Activated CD4-positive, alpha-beta T cell treated with anti-CD3 and anti-CD28 coated beads, Interleukin-2, amount 10 ng/mL, durations not matched to agents 7 days and 5 days (primary cell): ENCODE measurements at regions not wholly inside any gene's neighbourhood (a gene's known extent, or its start where the extent isn't known, plus 50 kb on each side); places are given as distances from the start of the nearest gene placed in this dataset.

Experiments
- CTCF ChIA-PET: fragments of 350-600 bp; sonication (Branson Sonifier 250); formaldehyde crosslinking; loops from one replicate; lab custom pipeline; 2021; ENCODE audit warnings: antibody characterized with exemption; lab: Charles Lee
- POLR2A ChIA-PET: fragments of 350-600 bp; sonication (Branson Sonifier 250); formaldehyde crosslinking; loops from one replicate; lab custom pipeline; 2021; ENCODE audit warnings: antibody characterized with exemption; lab: Charles Lee
- DNase-seq: peaks from one replicate; pipeline ENCODE4 v3.0.0-alpha.2; 2020
- H3K27ac Mint-ChIP-seq: one replicate; pipeline ENCODE4 v1.8.0; 2021; ENCODE audit warnings: mild to moderate bottlenecking, moderate library complexity, mixed read lengths
- H3K27me3 Mint-ChIP-seq: one replicate; pipeline ENCODE4 v1.8.0; 2021; ENCODE audit warnings: mixed read lengths
- H3K36me3 Mint-ChIP-seq: one replicate; pipeline ENCODE4 v1.8.0; 2021; ENCODE audit warnings: low read depth, mixed read lengths
- H3K4me1 Mint-ChIP-seq: one replicate; pipeline ENCODE4 v1.8.0; 2021; ENCODE audit warnings: mixed read lengths
- H3K4me3 Mint-ChIP-seq: one replicate; pipeline ENCODE4 v1.8.0; 2021; ENCODE audit warnings: mild to moderate bottlenecking, moderate library complexity, mixed read lengths
- H3K9me3 Mint-ChIP-seq: one replicate; pipeline ENCODE4 v1.8.0; 2021; ENCODE audit warnings: mixed read lengths

- ChIA-PET POLR2A (no interaction called here), CTCF (interaction anchor here (0.7 kb wide), 1 partner anchor 21 kb away, joined by 3 read pairs; no protein-coding TSS in a partner anchor)
- DNase-seq, result no peak
Measured at GRCh38 chr9:134242706-134243105, 78.3 kb upstream of the RNU6ATAC start.

GRCh38 chr9:134243778-134244467 is 79.6 kb upstream of the RNU6ATAC start:
- ChIA-PET POLR2A (no interaction called here), CTCF (interaction anchor here (0.6 kb wide), 1 partner anchor 1202 kb away, joined by 3 read pairs; no protein-coding TSS in a partner anchor)
- H3K36me3 Mint-ChIP-seq, result no peaks in the 10 kb centered on the region
- DNase-seq, result no peak
- H3K27me3 Mint-ChIP-seq, result peaks cover 11% of the 10 kb centered on the region
- peaks cover 4% of the 10 kb centered on the region for H3K4me1 Mint-ChIP-seq
- H3K9me3 Mint-ChIP-seq, result peaks cover 10% of the 10 kb centered on the region
- no peak overlapping the region for H3K27ac Mint-ChIP-seq
- no peak overlapping the region for H3K4me3 Mint-ChIP-seq

More at GRCh38 chr9:134242706-134243105, 78.3 kb upstream of the RNU6ATAC start:
- Mint-ChIP-seq H3K9me3 (peaks cover 4% of the 10 kb centered on the region), H3K27me3 (peaks cover 11% of the 10 kb centered on the region), H3K36me3 (no peaks in the 10 kb centered on the region), H3K4me1 (peaks cover 4% of the 10 kb centered on the region), H3K27ac (no peak overlapping the region), H3K4me3 (no peak overlapping the region)

- DNase-seq, result no peak
- H3K4me1 Mint-ChIP-seq, result peaks cover 4% of the 10 kb centered on the region
- H3K27me3 Mint-ChIP-seq, result peaks cover 11% of the 10 kb centered on the region
- peaks cover 14% of the 10 kb centered on the region for H3K9me3 Mint-ChIP-seq
- ChIA-PET CTCF (interaction anchor here (1.1 kb wide), 1 partner anchor 16 kb away, joined by 3 read pairs; no protein-coding TSS in a partner anchor), POLR2A (no interaction called here)
- H3K27ac Mint-ChIP-seq, result no peak overlapping the region
- no peaks in the 10 kb centered on the region for H3K36me3 Mint-ChIP-seq
- no peak overlapping the region for H3K4me3 Mint-ChIP-seq
Measured at GRCh38 chr9:134245179-134245578, 80.8 kb upstream of the RNU6ATAC start.

GRCh38 chr9:134247918-134248631 is 78.2 kb upstream of the RXRA start:
- Mint-ChIP-seq H3K4me3 (no peak overlapping the region), H3K36me3 (no peaks in the 10 kb centered on the region), H3K4me1 (peaks cover 4% of the 10 kb centered on the region), H3K9me3 (peaks cover 14% of the 10 kb centered on the region), H3K27me3 (peaks cover 11% of the 10 kb centered on the region), H3K27ac (no peak overlapping the region)
- no peak for DNase-seq
- ChIA-PET POLR2A (no interaction called here), CTCF (no interaction called here)

GRCh38 chr9:134251296-134252069 is 74.8 kb upstream of the RXRA start:
- CTCF ChIA-PET, result no interaction called here
- no peaks in the 10 kb centered on the region for H3K27me3 Mint-ChIP-seq
- H3K36me3 Mint-ChIP-seq, result no peaks in the 10 kb centered on the region
- no peak overlapping the region for H3K27ac Mint-ChIP-seq
- H3K4me3 Mint-ChIP-seq, result no peak overlapping the region
- no peaks in the 10 kb centered on the region for H3K4me1 Mint-ChIP-seq
- DNase-seq, result no peak
- POLR2A ChIA-PET, result no interaction called here
- peaks cover 14% of the 10 kb centered on the region for H3K9me3 Mint-ChIP-seq

GRCh38 chr9:134252084-134252830 is 74.0 kb upstream of the RXRA start:
- no peak for DNase-seq
- Mint-ChIP-seq H3K4me3 (no peak overlapping the region), H3K27me3 (no peaks in the 10 kb centered on the region), H3K27ac (no peak overlapping the region), H3K9me3 (peaks cover 14% of the 10 kb centered on the region), H3K4me1 (no peaks in the 10 kb centered on the region), H3K36me3 (no peaks in the 10 kb centered on the region)
- CTCF ChIA-PET, result no interaction called here
- POLR2A ChIA-PET, result no interaction called here

- Mint-ChIP-seq H3K27ac (no peak overlapping the region), H3K36me3 (no peaks in the 10 kb centered on the region), H3K9me3 (peaks cover 4% of the 10 kb centered on the region), H3K27me3 (no peaks in the 10 kb centered on the region), H3K4me3 (no peak overlapping the region), H3K4me1 (no peaks in the 10 kb centered on the region)
- no peak for DNase-seq
- CTCF ChIA-PET, result no interaction called here
- POLR2A ChIA-PET, result no interaction called here
Measured at GRCh38 chr9:134253606-134254205, 72.5 kb upstream of the RXRA start.

GRCh38 chr9:134258332-134258731 is 67.9 kb upstream of the RXRA start:
- ChIA-PET CTCF (no interaction called here), POLR2A (no interaction called here)
- Mint-ChIP-seq H3K27ac (no peak overlapping the region), H3K36me3 (no peaks in the 10 kb centered on the region), H3K4me3 (no peak overlapping the region), H3K27me3 (no peaks in the 10 kb centered on the region), H3K9me3 (no peaks in the 10 kb centered on the region), H3K4me1 (no peaks in the 10 kb centered on the region)
- no peak for DNase-seq

- Mint-ChIP-seq H3K4me1 (no peaks in the 10 kb centered on the region), H3K4me3 (no peak overlapping the region), H3K9me3 (no peaks in the 10 kb centered on the region), H3K36me3 (no peaks in the 10 kb centered on the region), H3K27ac (no peak overlapping the region), H3K27me3 (peaks cover 2% of the 10 kb centered on the region)
- ChIA-PET POLR2A (no interaction called here), CTCF (no interaction called here)
- no peak for DNase-seq
Measured at GRCh38 chr9:134258828-134259546, 67.3 kb upstream of the RXRA start.

- no peak overlapping the region for H3K27ac Mint-ChIP-seq
- CTCF ChIA-PET, result no interaction called here
- POLR2A ChIA-PET, result no interaction called here
- no peak for DNase-seq
- no peaks in the 10 kb centered on the region for H3K4me1 Mint-ChIP-seq
- no peaks in the 10 kb centered on the region for H3K9me3 Mint-ChIP-seq
- peaks cover 2% of the 10 kb centered on the region for H3K27me3 Mint-ChIP-seq
- H3K4me3 Mint-ChIP-seq, result no peak overlapping the region
- no peaks in the 10 kb centered on the region for H3K36me3 Mint-ChIP-seq
Measured at GRCh38 chr9:134259708-134260107, 66.5 kb upstream of the RXRA start.

- POLR2A ChIA-PET, result no interaction called here
- Mint-ChIP-seq H3K9me3 (no peaks in the 10 kb centered on the region), H3K27me3 (peaks cover 3% of the 10 kb centered on the region), H3K4me3 (no peak overlapping the region), H3K36me3 (no peaks in the 10 kb centered on the region), H3K4me1 (no peaks in the 10 kb centered on the region), H3K27ac (no peak overlapping the region)
- DNase-seq, result no peak
- CTCF ChIA-PET, result interaction anchor here (1.1 kb wide), 1 partner anchor 16 kb away, joined by 3 read pairs; no protein-coding TSS in a partner anchor
Measured at GRCh38 chr9:134260801-134261200, 65.5 kb upstream of the RXRA start.

GRCh38 chr9:134262035-134262434 is 64.2 kb upstream of the RXRA start:
- H3K4me3 Mint-ChIP-seq, result no peak overlapping the region
- no peaks in the 10 kb centered on the region for H3K4me1 Mint-ChIP-seq
- ChIA-PET CTCF (no interaction called here), POLR2A (no interaction called here)
- H3K36me3 Mint-ChIP-seq, result no peaks in the 10 kb centered on the region
- no peaks in the 10 kb centered on the region for H3K9me3 Mint-ChIP-seq
- no peak overlapping the region for H3K27ac Mint-ChIP-seq
- H3K27me3 Mint-ChIP-seq, result peaks cover 11% of the 10 kb centered on the region
- DNase-seq, result no peak
